Loucy (cell line): ENCODE measurements at regions not wholly inside any gene's neighbourhood (a gene's known extent, or its start where the extent isn't known, plus 50 kb on each side); places are given as distances from the start of the nearest gene placed in this dataset.
"Not testable (repeated sequence)": the region's sequence is repeated elsewhere in the genome, so short reads cannot be mapped to it uniquely, and the experiment has no call there.

ENCODE experiments used
- H2AFZ ChIP-seq: fragments of 200-600 bp; sonication (generic); 2 replicates; pipeline ENCODE4 v1.6.0; 2016; ENCODE audit warnings: antibody characterized with exemption, mild to moderate bottlenecking, low read length, moderate library complexity
- H3F3A ChIP-seq: fragments of 200-600 bp; 2 replicates; pipeline ENCODE4 v1.6.0; 2016; ENCODE audit warnings: antibody characterized with exemption, low read depth, mild to moderate bottlenecking
- H3K27me3 ChIP-seq: fragments of 200-600 bp; sonication (generic); 2 replicates; pipeline ENCODE4 v1.6.1; 2014; ENCODE audit warnings: low read length, mild to moderate bottlenecking; ENCODE audit not compliant: insufficient read depth, poor library complexity, severe bottlenecking
- H3K36me3 ChIP-seq: fragments of 200-600 bp; sonication (generic); 2 replicates; pipeline ENCODE4 v1.6.1; 2016; ENCODE audit warnings: low read length; ENCODE audit not compliant: insufficient read depth
- H3K4me1 ChIP-seq: fragments of 200-600 bp; sonication (generic); 2 replicates; pipeline ENCODE4 v1.5.1; 2014; ENCODE audit warnings: low read length, mild to moderate bottlenecking; ENCODE audit not compliant: insufficient read depth, poor library complexity, severe bottlenecking
- H3K4me2 ChIP-seq: fragments of 200-600 bp; sonication (generic); 2 replicates; pipeline ENCODE4 v1.6.0; 2014; ENCODE audit warnings: antibody characterized with exemption, low read length, low read depth, mild to moderate bottlenecking; ENCODE audit not compliant: poor library complexity, severe bottlenecking
- H3K4me3 ChIP-seq: fragments of 200-600 bp; sonication (generic); 2 replicates; pipeline ENCODE4 v1.5.1; 2014; ENCODE audit warnings: low read length, mild to moderate bottlenecking, mixed read lengths; ENCODE audit not compliant: poor library complexity, severe bottlenecking
- H3K79me2 ChIP-seq: fragments of 200-600 bp; sonication (generic); 2 replicates; pipeline ENCODE4 v1.6.1; 2014; ENCODE audit warnings: low read length; ENCODE audit not compliant: insufficient read depth
- H3K9ac ChIP-seq: fragments of 200-600 bp; sonication (generic); 2 replicates; pipeline ENCODE4 v1.6.0; 2014; ENCODE audit warnings: mild to moderate bottlenecking, low read depth, low read length, moderate library complexity; ENCODE audit not compliant: poor library complexity, severe bottlenecking
- H3K9me2 ChIP-seq: fragments of 200-600 bp; sonication (generic); replicated peaks from 2 replicates; pipeline ENCODE4 v1.6.1; 2016; ENCODE audit warnings: low read depth, low read length, mixed read lengths
- H3K9me3 ChIP-seq: fragments of 200-600 bp; sonication (generic); 2 replicates; pipeline ENCODE4 v1.6.1; 2014; ENCODE audit warnings: mild to moderate bottlenecking, antibody characterized with exemption, low read length, low read depth; ENCODE audit not compliant: insufficient read depth
- H4K20me1 ChIP-seq: fragments of 200-600 bp; sonication (generic); 2 replicates; pipeline ENCODE4 v1.6.0; 2014; ENCODE audit warnings: antibody characterized with exemption, low read length, mild to moderate bottlenecking; ENCODE audit not compliant: insufficient read depth, poor library complexity, severe bottlenecking
- CTCF ChIP-seq: fragments of 200-600 bp; sonication (generic); conservative IDR thresholded peaks from 2 replicates; pipeline ENCODE4 v1.5.1; 2014; ENCODE audit warnings: mild to moderate bottlenecking, antibody characterized with exemption, low read length
- EZH2phosphoT487 ChIP-seq: fragments of 200-600 bp; IDR thresholded peaks from 2 replicates; pipeline ENCODE4 v1.6.1; 2018; ENCODE audit warnings: antibody characterized with exemption, mild to moderate bottlenecking, moderate library complexity, borderline replicate concordance

- H4K20me1 ChIP-seq, H3K4me3 ChIP-seq, H3K9ac ChIP-seq, H3F3A ChIP-seq, H3K4me2 ChIP-seq, H3K9me3 ChIP-seq, H3K9me2 ChIP-seq, H2AFZ ChIP-seq, H3K36me3 ChIP-seq, H3K4me1 ChIP-seq, H3K27me3 ChIP-seq, H3K79me2 ChIP-seq: not testable (repeated sequence)
Measured at GRCh38 chr15:29648415-29648814, 173.9 kb downstream of the TJP1 start.

GRCh38 chr15:29645841-29646240 lies 176.4 kb downstream of the TJP1 start:
- Histone ChIP-seq H3F3A (no peaks in the 10 kb centered on the region), H2AFZ (no peak overlapping the region), H3K4me2 (no peak overlapping the region), H3K79me2 (no peaks in the 10 kb centered on the region), H3K36me3 (no peaks in the 10 kb centered on the region), H3K9me2 (no peaks in the 10 kb centered on the region), H3K27me3 (no peaks in the 10 kb centered on the region), H3K9me3 (peaks cover 3% of the 10 kb centered on the region; the same call in 1 of the 2 replicates), H3K4me1 (no peaks in the 10 kb centered on the region), H3K4me3 (no peak overlapping the region), H4K20me1 (no peaks in the 10 kb centered on the region), H3K9ac (no peak overlapping the region)
- no peak for TF ChIP-seq EZH2phosphoT487
- TF ChIP-seq CTCF: no peak

GRCh38 chr15:29644361-29644760 lies 177.9 kb downstream of the TJP1 start:
- H3K27me3 ChIP-seq, H4K20me1 ChIP-seq, H3K9me2 ChIP-seq, H3K9ac ChIP-seq, H3K4me3 ChIP-seq, H3F3A ChIP-seq, H2AFZ ChIP-seq, H3K36me3 ChIP-seq, H3K4me1 ChIP-seq, H3K79me2 ChIP-seq, H3K9me3 ChIP-seq, H3K4me2 ChIP-seq: not testable (repeated sequence)

GRCh38 chr15:29638781-29639180 lies 183.5 kb downstream of the TJP1 start:
- Histone ChIP-seq H3K79me2 (no peaks in the 10 kb centered on the region), H3F3A (no peaks in the 10 kb centered on the region), H3K9ac (no peak overlapping the region), H3K4me1 (no peaks in the 10 kb centered on the region), H3K36me3 (no peaks in the 10 kb centered on the region), H3K9me2 (no peaks in the 10 kb centered on the region), H3K4me2 (no peak overlapping the region), H3K9me3 (no peaks in the 10 kb centered on the region), H4K20me1 (no peaks in the 10 kb centered on the region), H2AFZ (no peak overlapping the region), H3K27me3 (no peaks in the 10 kb centered on the region), H3K4me3 (no peak overlapping the region)
- TF ChIP-seq EZH2phosphoT487: no peak
- no peak for TF ChIP-seq CTCF
